ENCODE measurements at regions not wholly inside any gene's neighbourhood (a gene's known extent, or its start where the extent isn't known, plus 50 kb on each side); places are given as distances from the start of the nearest gene placed in this dataset.

GRCh38 chr22:49444781-49445180 is 382.9 kb downstream of the BRD1 start:
- Histone ChIP-seq H3K9ac (ENCODE audit: low read length) (no peak overlapping the region), H3K27ac (ENCODE audit: low read depth, low read length) (no peak overlapping the region), H3K4me1 (ENCODE audit: control insufficient read depth in 1 of 2, insufficient read depth in 2 of 2, low read length in 2 of 2) (no peaks in the 10 kb centered on the region), H3K27me3 (ENCODE audit: insufficient read depth, low read length) (no peaks in the 10 kb centered on the region), H3K36me3 (ENCODE audit: control insufficient read depth in 1 of 2, insufficient read depth in 2 of 2, low read length in 2 of 2) (no peaks in the 10 kb centered on the region), H3K4me2 (ENCODE audit: low read length) (no peak overlapping the region), H2AFZ (ENCODE audit: low read depth, low read length, poor library complexity, severe bottlenecking) (no peak overlapping the region), H3K79me2 (ENCODE audit: insufficient read depth, low read length) (no peaks in the 10 kb centered on the region), H3K9me3 (ENCODE audit: control insufficient read depth in 1 of 2, insufficient read depth in 1 of 2, low read depth in 1 of 2, low read length in 2 of 2) (no peaks in the 10 kb centered on the region), H3K9me2 (ENCODE audit: insufficient read depth) (no peaks in the 10 kb centered on the region), H3K4me3 (replicated peaks in 1 of 2; ENCODE audit: low read depth in 1 of 2, low read length in 2 of 2) (no peak overlapping the region), H4K20me1 (ENCODE audit: insufficient read depth) (no peaks in the 10 kb centered on the region)
- ChIA-PET CTCF (no interaction called here), POLR2A (no interaction called here), RAD21 (ENCODE audit: low non-redundant PET in 1 of 2, low total read pairs in 2 of 2, uncharacterized antibody in 2 of 2, unreplicated experiment in 2 of 2) (no interaction called here)
- intact Hi-C loops (cut with micrococcal nuclease), result no loop called here
- DNase-seq (ENCODE audit: low read depth, low spot score) (no peak), ATAC-seq (no peak)
- TF ChIP-seq POLR2A (IDR thresholded peaks at IDR 0.05; ENCODE audit: borderline replicate concordance, extremely low read depth, insufficient read depth, insufficient read length) (no peak), JUND (IDR thresholded peaks at IDR 0.05) (no peak), CTCF (IDR thresholded peaks at IDR 0.05 in 2 of 3, conservative IDR thresholded peaks at IDR 0.05 in 1 of 3; ENCODE audit: borderline replicate concordance in 1 of 3, insufficient read depth in 1 of 3, low read depth in 2 of 3, low read length in 2 of 3) (no peak), ZFX (IDR thresholded peaks at IDR 0.05) (no peak), EZH2 (IDR thresholded peaks at IDR 0.05) (no peak), SIN3A (IDR thresholded peaks at IDR 0.05; ENCODE audit: low read depth) (no peak), ZNF274 (IDR thresholded peaks at IDR 0.05; ENCODE audit: low read depth, low read length) (no peak), ELF1 (IDR thresholded peaks at IDR 0.05; ENCODE audit: borderline replicate concordance, low read depth) (no peak), SRF (IDR thresholded peaks at IDR 0.05; ENCODE audit: low read depth) (no peak)
- TF ChIP-seq, protein P1, sequence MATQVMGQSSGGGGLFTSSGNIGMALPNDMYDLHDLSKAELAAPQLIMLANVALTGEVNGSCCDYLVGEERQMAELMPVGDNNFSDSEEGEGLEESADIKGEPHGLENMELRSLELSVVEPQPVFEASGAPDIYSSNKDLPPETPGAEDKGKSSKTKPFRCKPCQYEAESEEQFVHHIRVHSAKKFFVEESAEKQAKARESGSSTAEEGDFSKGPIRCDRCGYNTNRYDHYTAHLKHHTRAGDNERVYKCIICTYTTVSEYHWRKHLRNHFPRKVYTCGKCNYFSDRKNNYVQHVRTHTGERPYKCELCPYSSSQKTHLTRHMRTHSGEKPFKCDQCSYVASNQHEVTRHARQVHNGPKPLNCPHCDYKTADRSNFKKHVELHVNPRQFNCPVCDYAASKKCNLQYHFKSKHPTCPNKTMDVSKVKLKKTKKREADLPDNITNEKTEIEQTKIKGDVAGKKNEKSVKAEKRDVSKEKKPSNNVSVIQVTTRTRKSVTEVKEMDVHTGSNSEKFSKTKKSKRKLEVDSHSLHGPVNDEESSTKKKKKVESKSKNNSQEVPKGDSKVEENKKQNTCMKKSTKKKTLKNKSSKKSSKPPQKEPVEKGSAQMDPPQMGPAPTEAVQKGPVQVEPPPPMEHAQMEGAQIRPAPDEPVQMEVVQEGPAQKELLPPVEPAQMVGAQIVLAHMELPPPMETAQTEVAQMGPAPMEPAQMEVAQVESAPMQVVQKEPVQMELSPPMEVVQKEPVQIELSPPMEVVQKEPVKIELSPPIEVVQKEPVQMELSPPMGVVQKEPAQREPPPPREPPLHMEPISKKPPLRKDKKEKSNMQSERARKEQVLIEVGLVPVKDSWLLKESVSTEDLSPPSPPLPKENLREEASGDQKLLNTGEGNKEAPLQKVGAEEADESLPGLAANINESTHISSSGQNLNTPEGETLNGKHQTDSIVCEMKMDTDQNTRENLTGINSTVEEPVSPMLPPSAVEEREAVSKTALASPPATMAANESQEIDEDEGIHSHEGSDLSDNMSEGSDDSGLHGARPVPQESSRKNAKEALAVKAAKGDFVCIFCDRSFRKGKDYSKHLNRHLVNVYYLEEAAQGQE (IDR thresholded peaks at IDR 0.05; ENCODE audit: low read depth), result no peak
- TF ChIP-seq, protein P2, sequence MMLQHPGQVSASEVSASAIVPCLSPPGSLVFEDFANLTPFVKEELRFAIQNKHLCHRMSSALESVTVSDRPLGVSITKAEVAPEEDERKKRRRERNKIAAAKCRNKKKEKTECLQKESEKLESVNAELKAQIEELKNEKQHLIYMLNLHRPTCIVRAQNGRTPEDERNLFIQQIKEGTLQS (IDR thresholded peaks at IDR 0.05), result no peak
- no TSS peak for BruUV-seq (replicated peaks)
